K562 (cell line): ENCODE measurements at regions not wholly inside any gene's neighbourhood (a gene's known extent, or its start where the extent isn't known, plus 50 kb on each side); places are given as distances from the start of the nearest gene placed in this dataset.

Experiments used
- BACH1 ChIP-seq: fragments of 200-800 bp; sonication (Bioruptor generic); IDR thresholded peaks from 2 replicates; pipeline ENCODE4 v1.6.1; 2016; ENCODE audit warnings: missing genetic modification characterization, missing compliant biosample characterization
- FOXA1 ChIP-seq: fragments of 450-650 bp; IDR thresholded peaks from 2 replicates; pipeline ENCODE4 v1.6.1; 2016; ENCODE audit warnings: mild to moderate bottlenecking, borderline replicate concordance
- FOXK2 ChIP-seq, 2 experiments: fragments of 450-650 bp; IDR thresholded peaks in 1 of 2; conservative IDR thresholded peaks in 1 of 2; 2 replicates each; pipeline ENCODE4 v1.6.1; 2016; ENCODE audit warnings: low read depth in 2 of 2, mild to moderate bottlenecking in 1 of 2
- MAFF ChIP-seq: IDR thresholded peaks from 2 replicates; pipeline ENCODE4 v1.6.1; 2012; ENCODE audit warnings: low read length, improper control_type of control experiment
- NFE2 ChIP-seq: IDR thresholded peaks from 2 replicates; pipeline ENCODE4 v1.6.1; 2014; ENCODE audit warnings: antibody characterized with exemption, low read depth
- NFE2L1 ChIP-seq: fragments of 450-650 bp; IDR thresholded peaks from 2 replicates; pipeline ENCODE4 v1.6.1; 2016; ENCODE audit warnings: missing genetic modification characterization, low read depth, mild to moderate bottlenecking, missing compliant biosample characterization, moderate library complexity, borderline replicate concordance
- PML ChIP-seq: IDR thresholded peaks from 2 replicates; pipeline ENCODE4 v1.6.1; 2012; ENCODE audit warnings: low read length, inconsistent platforms
- SNRNP70 ChIP-seq: fragments of 200-400 bp; formaldehyde crosslinking; optimal IDR thresholded peaks from 2 replicates; pipeline ENCODE3; 2017; ENCODE audit warnings: low read depth, low read length
- SOX6 ChIP-seq: fragments of 450-650 bp; IDR thresholded peaks from 2 replicates; pipeline ENCODE4 v1.6.1; 2014; ENCODE audit warnings: mild to moderate bottlenecking
- STAT6 ChIP-seq: sonication (generic); formaldehyde crosslinking; IDR thresholded peaks from 2 replicates; pipeline ENCODE4 v1.8.1; 2023; ENCODE audit warnings: mild to moderate bottlenecking, missing genetic modification reagents
- XRCC3 ChIP-seq: fragments of 450-650 bp; IDR thresholded peaks from 2 replicates; pipeline ENCODE4 v1.6.1; 2017; ENCODE audit warnings: mild to moderate bottlenecking, moderate library complexity
- ZMIZ1 ChIP-seq, 2 experiments: fragments of 150-350 bp in 1 of 2; IDR thresholded peaks; 2 replicates each; pipeline ENCODE4 v1.6.1; 2012 to 2016; ENCODE audit warnings: low read depth in 2 of 2, low read length in 2 of 2, mild to moderate bottlenecking in 1 of 2, moderate library complexity in 1 of 2

DNA sequence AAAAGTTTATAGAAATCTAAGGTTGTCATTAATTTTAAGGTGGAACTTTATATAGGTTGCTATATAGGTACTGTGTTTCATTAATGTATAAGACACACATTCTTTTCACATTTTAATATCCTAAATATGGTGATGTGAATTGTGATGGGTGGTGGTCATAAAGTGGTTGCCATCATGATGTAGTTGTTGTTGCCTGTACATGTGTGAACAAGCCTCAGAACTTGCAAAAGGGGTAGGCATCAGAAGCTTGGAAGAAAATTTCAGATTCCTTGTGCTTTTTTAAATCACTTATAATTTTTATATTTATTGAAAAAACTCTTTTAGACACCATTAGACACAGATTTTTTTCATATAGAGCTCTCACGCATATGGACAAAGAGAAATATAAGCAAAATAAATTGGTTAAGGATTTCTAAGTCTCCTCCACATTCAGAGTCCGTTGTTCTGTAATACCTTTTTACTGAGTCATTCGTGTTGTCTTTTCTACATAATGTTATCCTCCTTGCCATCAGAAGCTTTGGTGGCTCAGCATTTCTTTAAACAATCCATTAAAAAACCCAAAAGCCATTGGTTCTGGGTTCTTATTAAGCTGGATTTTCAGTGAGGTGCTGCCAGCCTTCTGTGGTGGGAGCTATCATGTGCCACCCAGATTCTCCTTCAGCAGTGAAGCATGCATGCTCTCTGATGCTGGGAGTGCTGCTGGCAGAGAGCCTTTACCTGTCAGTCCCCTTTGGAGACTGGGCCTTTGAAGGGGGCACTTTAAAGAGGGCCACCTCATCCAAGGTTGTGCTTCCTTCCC, 140.4 kb upstream of the GALNT15 start (continued):
- TF ChIP-seq ZMIZ1 (IDR thresholded peaks at IDR 0.05; ENCODE audit: low read depth in 2 of 2, low read length in 2 of 2) (no peak), NFE2L1 (tag) (peak; percentile 44; the same call in 1 of the 2 replicates), FOXK2 (conservative IDR thresholded peaks at IDR 0.05 in 1 of 2, IDR thresholded peaks at IDR 0.05 in 1 of 2; ENCODE audit: low read depth in 2 of 2) (0 out of 4 replicates have a peak, but pooled peaks have one; percentile 31 to 51), STAT6 (CRISPR knock-in tag) (no peak), MAFF (peak; percentile 78), SOX6 (peak; percentile 74), XRCC3 (no peak), NFE2 (peak; percentile 90), BACH1 (tag) (peak; percentile 82), PML (no peak), SNRNP70 (no peak), FOXA1 (no peak)
